IMR-90 (cell line): ENCODE measurements at regions not wholly inside any gene's neighbourhood (a gene's known extent, or its start where the extent isn't known, plus 50 kb on each side); places are given as distances from the start of the nearest gene placed in this dataset.

Experiments used
- ATAC-seq: fragments of 200-7000 bp; cut with Tn5 transposase; 2 replicates; pipeline ENCODE4 v1.9.1; 2020; ENCODE audit warnings: low read depth, mild to moderate bottlenecking, moderate library complexity
- BruUV-seq: library from RNA; stranded (reverse); fragments of 400-500 nt; replicated peaks from 2 replicates; lab custom pipeline; 2021; lab: Mats Ljungman, UMichigan
- CTCF ChIA-PET: fragments of 300-600 bp; formaldehyde crosslinking; extraction: SDS; loops from one replicate; lab custom pipeline; 2021; ENCODE audit warnings: antibody characterized with exemption; lab: Yijun Ruan, JAX
- POLR2A ChIA-PET: fragments of 300-600 bp; sonication (Branson Sonifier 250); formaldehyde crosslinking; loops from one replicate; lab custom pipeline; 2022; ENCODE audit warnings: antibody characterized with exemption; ENCODE audit not compliant: unreplicated experiment; lab: Charles Lee
- DNase-seq: peaks from one replicate; pipeline ENCODE4 v3.0.0; 2013
- H2AFZ ChIP-seq: replicated peaks from 2 replicates; pipeline ENCODE3; 2013; ENCODE audit warnings: low read length, mild to moderate bottlenecking; ENCODE audit not compliant: poor library complexity
- H2AK5ac ChIP-seq: 2 replicates; pipeline ENCODE4 v1.6.1; 2013; ENCODE audit warnings: low read depth, low read length, inconsistent platforms
- H2AK9ac ChIP-seq: replicated peaks from 2 replicates; pipeline ENCODE3; 2013; ENCODE audit warnings: mild to moderate bottlenecking, low read depth, low read length, moderate library complexity; ENCODE audit not compliant: poor library complexity
- H2BK120ac ChIP-seq: 2 replicates; pipeline ENCODE4 v1.6.1; 2013; ENCODE audit warnings: low read depth, low read length, inconsistent platforms
- H2BK15ac ChIP-seq: 3 replicates; pipeline ENCODE4 v1.6.1; 2013; ENCODE audit warnings: low read depth, low read length, inconsistent platforms
- H2BK20ac ChIP-seq: 2 replicates; pipeline ENCODE4 v1.6.1; 2013; ENCODE audit warnings: low read depth, mild to moderate bottlenecking, inconsistent platforms, low read length, moderate library complexity
- H2BK5ac ChIP-seq: 2 replicates; pipeline ENCODE4 v1.6.1; 2013; ENCODE audit warnings: mild to moderate bottlenecking, low read depth, low read length, inconsistent platforms; ENCODE audit not compliant: poor library complexity, severe bottlenecking
- H3K14ac ChIP-seq: replicated peaks from 2 replicates; pipeline ENCODE4 v1.6.1; 2013; ENCODE audit warnings: low read depth, low read length, inconsistent platforms
- H3K18ac ChIP-seq: 2 replicates; pipeline ENCODE4 v1.6.1; 2013; ENCODE audit warnings: low read depth, low read length, control low read depth
- H3K23ac ChIP-seq: 2 replicates; pipeline ENCODE4 v1.6.1; 2013; ENCODE audit warnings: low read depth, low read length, inconsistent platforms
- H3K27ac ChIP-seq: 2 replicates; pipeline ENCODE4 v1.5.1; 2013; ENCODE audit warnings: mild to moderate bottlenecking, control low read depth, low read length; ENCODE audit not compliant: insufficient read depth
- H3K27me3 ChIP-seq: 2 replicates; pipeline ENCODE4 v1.6.1; 2013; ENCODE audit warnings: low read length; ENCODE audit not compliant: control insufficient read depth, insufficient read depth
- H3K36me3 ChIP-seq: 2 replicates; pipeline ENCODE4 v1.6.1; 2013; ENCODE audit warnings: low read length, mixed read lengths; ENCODE audit not compliant: control insufficient read depth, insufficient read depth
- H3K4ac ChIP-seq: 2 replicates; pipeline ENCODE4 v1.6.1; 2013; ENCODE audit warnings: low read depth, low read length, inconsistent platforms
- H3K4me1 ChIP-seq: 2 replicates; pipeline ENCODE4 v1.6.1; 2013; ENCODE audit warnings: low read length, mixed read lengths; ENCODE audit not compliant: control insufficient read depth, insufficient read depth
- H3K4me2 ChIP-seq: 2 replicates; pipeline ENCODE4 v1.6.1; 2013; ENCODE audit warnings: low read depth, mild to moderate bottlenecking, control low read depth, low read length, moderate library complexity
- H3K4me3 ChIP-seq: 2 replicates; pipeline ENCODE4 v1.5.1; 2013; ENCODE audit warnings: low read depth, mild to moderate bottlenecking, control low read depth, low read length, moderate library complexity; ENCODE audit not compliant: insufficient read depth
- H3K56ac ChIP-seq: 2 replicates; pipeline ENCODE4 v1.6.1; 2013; ENCODE audit warnings: low read length, inconsistent platforms; ENCODE audit not compliant: insufficient read depth; ENCODE audit errors: extremely low read depth
- H3K79me1 ChIP-seq, 2 experiments: 2 replicates each; pipeline ENCODE4 v1.6.1; 2013; ENCODE audit warnings: low read length in 2 of 2, inconsistent platforms in 1 of 2, low read depth in 1 of 2
- H3K9ac ChIP-seq: 2 replicates; pipeline ENCODE4 v1.6.1; 2013; ENCODE audit warnings: low read depth, low read length, control low read depth
- H3K9me1 ChIP-seq: 2 replicates; pipeline ENCODE4 v1.6.1; 2013; ENCODE audit warnings: low read length, inconsistent platforms; ENCODE audit not compliant: insufficient read depth
- H3K9me3 ChIP-seq: 2 replicates; pipeline ENCODE4 v1.6.1; 2013; ENCODE audit warnings: low read length; ENCODE audit not compliant: control insufficient read depth, insufficient read depth
- H4K20me1 ChIP-seq: 2 replicates; pipeline ENCODE4 v1.6.1; 2013; ENCODE audit warnings: low read length, inconsistent platforms; ENCODE audit not compliant: insufficient read depth
- H4K5ac ChIP-seq: 2 replicates; pipeline ENCODE4 v1.6.1; 2013; ENCODE audit warnings: mild to moderate bottlenecking, low read depth, low read length, control low read depth
- H4K8ac ChIP-seq, 2 experiments: 2 replicates each; pipeline ENCODE4 v1.6.1; 2013; ENCODE audit warnings: low read depth in 2 of 2, low read length in 2 of 2, control low read depth in 1 of 2, inconsistent platforms in 1 of 2
- H4K91ac ChIP-seq: 2 replicates; pipeline ENCODE4 v1.6.1; 2013; ENCODE audit warnings: low read depth, low read length, inconsistent platforms; ENCODE audit not compliant: insufficient read depth
- CEBPB ChIP-seq: IDR thresholded peaks from 2 replicates; pipeline ENCODE4 v1.6.1; 2012; ENCODE audit warnings: low read depth, low read length, improper control_type of control experiment
- FOS ChIP-seq: fragments of 150-350 bp; IDR thresholded peaks from 2 replicates; pipeline ENCODE4 v1.6.1; 2016; ENCODE audit warnings: low read depth, low read length
- MAFK ChIP-seq: IDR thresholded peaks from 2 replicates; pipeline ENCODE4 v1.6.1; 2012; ENCODE audit warnings: low read depth, low read length, improper control_type of control experiment
- MAZ ChIP-seq: IDR thresholded peaks from 2 replicates; pipeline ENCODE4 v1.6.1; 2012; ENCODE audit warnings: low read depth, mild to moderate bottlenecking, low read length, improper control_type of control experiment, moderate library complexity, borderline replicate concordance
- MXI1 ChIP-seq: IDR thresholded peaks from 2 replicates; pipeline ENCODE4 v1.6.1; 2012; ENCODE audit warnings: low read depth, mild to moderate bottlenecking, low read length, moderate library complexity, borderline replicate concordance
- POLR2A ChIP-seq: IDR thresholded peaks from 2 replicates; pipeline ENCODE4 v1.6.1; 2012; ENCODE audit warnings: mild to moderate bottlenecking, low read depth, low read length
- USF2 ChIP-seq: fragments of 150-350 bp; IDR thresholded peaks from 2 replicates; pipeline ENCODE4 v1.6.1; 2017; ENCODE audit warnings: mild to moderate bottlenecking, antibody characterized with exemption, low read length, low read depth
- WGBS, 2 experiments: methylation state at CpG; one replicate each; pipeline versions ENCODE4 v1.1.5 to v1.1.7; 2013; ENCODE audit warnings: missing lambda C conversion rate in 2 of 2; ENCODE audit not compliant: insufficient read length in 1 of 2; ENCODE audit errors: extremely low coverage in 2 of 2; 5-methylcytosine and 5-hydroxymethylcytosine counted together
- dilution Hi-C: fragments of 300-500 bp; cut with HindIII; formaldehyde crosslinking; loops from one replicate; pipeline ENCODE4 v1.14.3; 2018; ENCODE audit warnings: low sequenced_read_pairs; ENCODE audit not compliant: unreplicated experiment
- in situ Hi-C: fragments of 300-500 bp; cut with MboI; formaldehyde crosslinking; loops from 3 replicates; pipeline ENCODE4 v1.14.3; 2019; ENCODE audit warnings: low sequenced_read_pairs, inconsistent platforms, mixed read lengths
- intact Hi-C: fragments of 100-400 bp; cut with micrococcal nuclease; formaldehyde crosslinking; loops from 2 replicates; pipeline ENCODE4 v1.10.0; 2022
- TF ChIP-seq, protein P1 (sequence below): conservative IDR thresholded peaks from 2 replicates; pipeline ENCODE4 v1.5.1; 2012; ENCODE audit warnings: mild to moderate bottlenecking, low read depth, low read length, improper control_type of control experiment

DNA sequence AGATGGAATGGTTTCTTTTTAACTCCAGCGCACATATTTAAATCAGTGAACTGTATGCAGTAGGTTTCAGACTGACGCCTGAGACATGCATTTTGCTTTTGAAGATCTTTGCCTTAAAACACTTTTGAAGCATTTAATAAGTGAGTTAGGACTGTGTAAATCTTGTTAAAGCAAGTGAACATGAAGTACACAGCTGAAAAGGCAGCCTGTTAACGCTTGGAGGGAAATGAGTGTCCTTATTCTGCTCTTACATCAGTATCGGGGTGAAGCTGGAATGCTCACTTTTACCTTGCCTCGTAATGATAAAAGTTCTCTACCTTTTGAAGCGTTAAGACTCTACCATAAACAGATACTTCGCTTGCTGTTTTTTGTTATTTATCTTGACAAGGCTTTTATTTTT, 552.2 kb downstream of the ZNF608 start:
- Histone ChIP-seq H2BK5ac (no peak overlapping the region), H2AK5ac (no peak overlapping the region), H3K36me3 (no peaks in the 10 kb centered on the region), H2BK120ac (no peak overlapping the region), H3K4me2 (no peak overlapping the region), H3K27me3 (peaks cover 3% of the 10 kb centered on the region), H3K9me1 (no peaks in the 10 kb centered on the region), H2AK9ac (no peak overlapping the region), H3K4me3 (no peak overlapping the region), H4K8ac (no peak overlapping the region), H3K9ac (no peak overlapping the region), H3K18ac (no peak overlapping the region), H4K5ac (no peak overlapping the region), H3K4me1 (peaks cover 2% of the 10 kb centered on the region; the same call in 1 of the 2 replicates), H3K14ac (no peak overlapping the region), H3K23ac (no peak overlapping the region), H2BK15ac (no peak overlapping the region), H3K9me3 (no peaks in the 10 kb centered on the region), H3K27ac (no peak overlapping the region), H3K79me1 (no peaks in the 10 kb centered on the region), H3K56ac (no peak overlapping the region), H2AFZ (no peak overlapping the region), H4K91ac (no peak overlapping the region), H4K20me1 (no peaks in the 10 kb centered on the region), H3K4ac (no peak overlapping the region), H2BK20ac (no peak overlapping the region; the same call in 1 of the 2 replicates)
- ATAC-seq (no peak), DNase-seq (no peak)
- intact Hi-C loops: no loop called here
- dilution Hi-C loops: no loop called here
- ChIA-PET POLR2A (no interaction called here), CTCF (no interaction called here)
- TF ChIP-seq USF2 (no peak), POLR2A (no peak), FOS (no peak), MXI1 (no peak), CEBPB (no peak), MAFK (no peak), MAZ (no peak)
- TF ChIP-seq, protein P1, sequence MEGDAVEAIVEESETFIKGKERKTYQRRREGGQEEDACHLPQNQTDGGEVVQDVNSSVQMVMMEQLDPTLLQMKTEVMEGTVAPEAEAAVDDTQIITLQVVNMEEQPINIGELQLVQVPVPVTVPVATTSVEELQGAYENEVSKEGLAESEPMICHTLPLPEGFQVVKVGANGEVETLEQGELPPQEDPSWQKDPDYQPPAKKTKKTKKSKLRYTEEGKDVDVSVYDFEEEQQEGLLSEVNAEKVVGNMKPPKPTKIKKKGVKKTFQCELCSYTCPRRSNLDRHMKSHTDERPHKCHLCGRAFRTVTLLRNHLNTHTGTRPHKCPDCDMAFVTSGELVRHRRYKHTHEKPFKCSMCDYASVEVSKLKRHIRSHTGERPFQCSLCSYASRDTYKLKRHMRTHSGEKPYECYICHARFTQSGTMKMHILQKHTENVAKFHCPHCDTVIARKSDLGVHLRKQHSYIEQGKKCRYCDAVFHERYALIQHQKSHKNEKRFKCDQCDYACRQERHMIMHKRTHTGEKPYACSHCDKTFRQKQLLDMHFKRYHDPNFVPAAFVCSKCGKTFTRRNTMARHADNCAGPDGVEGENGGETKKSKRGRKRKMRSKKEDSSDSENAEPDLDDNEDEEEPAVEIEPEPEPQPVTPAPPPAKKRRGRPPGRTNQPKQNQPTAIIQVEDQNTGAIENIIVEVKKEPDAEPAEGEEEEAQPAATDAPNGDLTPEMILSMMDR: no peak
- in situ Hi-C loops: no loop called here
- BruUV-seq: no TSS peak
- 100% methylated on average over 2 of the region's 7 CpGs; no CpG with 5 or more reads in 1 of the 2 experiments for WGBS, 2 experiments
